HepG2 (cell line): ENCODE measurements at regions not wholly inside any gene's neighbourhood (a gene's known extent, or its start where the extent isn't known, plus 50 kb on each side); places are given as distances from the start of the nearest gene placed in this dataset.

Experiments
- FOSL1 ChIP-seq: sonication (generic); formaldehyde crosslinking; IDR thresholded peaks from 2 replicates; pipeline ENCODE4 v1.9.0; 2021; ENCODE audit warnings: missing genetic modification reagents, borderline replicate concordance
- JARID2 ChIP-seq: sonication (generic); formaldehyde crosslinking; IDR thresholded peaks from 2 replicates; pipeline ENCODE4 v1.8.1; 2023; ENCODE audit warnings: missing genetic modification reagents, inconsistent platforms; ENCODE audit not compliant: insufficient replicate concordance
- POLR2A ChIP-seq, 2 experiments: IDR thresholded peaks; 2 replicates each; pipeline ENCODE4 v1.6.1; 2011; ENCODE audit warnings: low read depth in 2 of 2, low read length in 2 of 2, mild to moderate bottlenecking in 1 of 2, moderate library complexity in 1 of 2; ENCODE audit not compliant: insufficient read depth in 1 of 2
- SMYD3 ChIP-seq: sonication (generic); formaldehyde crosslinking; IDR thresholded peaks from 2 replicates; pipeline ENCODE4 v1.8.1; 2023; ENCODE audit warnings: mild to moderate bottlenecking, missing genetic modification reagents
- ZFAT ChIP-seq: sonication (generic); formaldehyde crosslinking; conservative IDR thresholded peaks from 2 replicates; pipeline ENCODE4 v1.8.1; 2023; ENCODE audit warnings: missing genetic modification reagents, inconsistent platforms
- ZNF10 ChIP-seq: sonication (generic); formaldehyde crosslinking; IDR thresholded peaks from 2 replicates; pipeline ENCODE4 v1.4.0; 2020; ENCODE audit warnings: mild to moderate bottlenecking, low read depth, missing genetic modification reagents, borderline replicate concordance
- ZNF83 ChIP-seq: sonication (generic); formaldehyde crosslinking; IDR thresholded peaks from 2 replicates; pipeline ENCODE4 v1.4.0; 2020; ENCODE audit warnings: missing genetic modification reagents, mild to moderate bottlenecking, borderline replicate concordance
- TF ChIP-seq, protein P1 (sequence below): sonication (generic); formaldehyde crosslinking; IDR thresholded peaks from 2 replicates; pipeline ENCODE4 v1.4.0; 2020; ENCODE audit warnings: missing genetic modification reagents
- TF ChIP-seq, protein P2 (sequence below): sonication (generic); formaldehyde crosslinking; IDR thresholded peaks from 2 replicates; pipeline ENCODE4 v1.4.0; 2020; ENCODE audit warnings: low read depth, mild to moderate bottlenecking, missing genetic modification reagents

DNA sequence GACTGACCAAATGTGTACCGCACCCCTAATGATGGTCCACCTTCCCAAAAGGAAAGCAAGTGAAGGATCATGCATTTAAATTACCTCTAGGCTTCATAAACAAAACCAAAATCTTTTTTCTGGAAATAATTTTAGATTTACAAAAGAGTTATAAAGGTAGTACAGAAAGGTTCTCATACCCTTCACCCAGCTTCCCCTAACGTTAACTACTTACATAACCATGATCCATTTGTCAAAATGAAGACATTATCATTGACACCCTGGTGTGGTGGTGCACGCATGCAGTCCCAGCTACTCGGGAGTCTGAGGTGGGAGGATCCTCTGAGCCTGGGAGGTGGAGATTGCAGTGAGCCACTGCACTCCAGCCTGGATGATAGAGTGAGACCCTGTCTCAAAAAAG, 75.1 kb upstream of the TCF7L2 start:
- TF ChIP-seq ZFAT (CRISPR knock-in tag) (no peak), ZNF10 (CRISPR knock-in tag) (no peak), SMYD3 (CRISPR knock-in tag) (no peak), JARID2 (CRISPR knock-in tag) (no peak), ZNF83 (CRISPR knock-in tag) (no peak), POLR2A (IDR thresholded peaks at IDR 0.05; ENCODE audit: insufficient read depth in 1 of 2, low read depth in 2 of 2, low read length in 2 of 2) (no peak), FOSL1 (CRISPR knock-in tag) (no peak)
- TF ChIP-seq, protein P1, sequence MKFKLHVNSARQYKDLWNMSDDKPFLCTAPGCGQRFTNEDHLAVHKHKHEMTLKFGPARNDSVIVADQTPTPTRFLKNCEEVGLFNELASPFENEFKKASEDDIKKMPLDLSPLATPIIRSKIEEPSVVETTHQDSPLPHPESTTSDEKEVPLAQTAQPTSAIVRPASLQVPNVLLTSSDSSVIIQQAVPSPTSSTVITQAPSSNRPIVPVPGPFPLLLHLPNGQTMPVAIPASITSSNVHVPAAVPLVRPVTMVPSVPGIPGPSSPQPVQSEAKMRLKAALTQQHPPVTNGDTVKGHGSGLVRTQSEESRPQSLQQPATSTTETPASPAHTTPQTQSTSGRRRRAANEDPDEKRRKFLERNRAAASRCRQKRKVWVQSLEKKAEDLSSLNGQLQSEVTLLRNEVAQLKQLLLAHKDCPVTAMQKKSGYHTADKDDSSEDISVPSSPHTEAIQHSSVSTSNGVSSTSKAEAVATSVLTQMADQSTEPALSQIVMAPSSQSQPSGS (CRISPR knock-in tag): no peak
- TF ChIP-seq, protein P2, sequence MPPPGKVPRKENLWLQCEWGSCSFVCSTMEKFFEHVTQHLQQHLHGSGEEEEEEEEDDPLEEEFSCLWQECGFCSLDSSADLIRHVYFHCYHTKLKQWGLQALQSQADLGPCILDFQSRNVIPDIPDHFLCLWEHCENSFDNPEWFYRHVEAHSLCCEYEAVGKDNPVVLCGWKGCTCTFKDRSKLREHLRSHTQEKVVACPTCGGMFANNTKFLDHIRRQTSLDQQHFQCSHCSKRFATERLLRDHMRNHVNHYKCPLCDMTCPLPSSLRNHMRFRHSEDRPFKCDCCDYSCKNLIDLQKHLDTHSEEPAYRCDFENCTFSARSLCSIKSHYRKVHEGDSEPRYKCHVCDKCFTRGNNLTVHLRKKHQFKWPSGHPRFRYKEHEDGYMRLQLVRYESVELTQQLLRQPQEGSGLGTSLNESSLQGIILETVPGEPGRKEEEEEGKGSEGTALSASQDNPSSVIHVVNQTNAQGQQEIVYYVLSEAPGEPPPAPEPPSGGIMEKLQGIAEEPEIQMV: no peak
